GM12891 (cell line): ENCODE measurements at regions not wholly inside any gene's neighbourhood (a gene's known extent, or its start where the extent isn't known, plus 50 kb on each side); places are given as distances from the start of the nearest gene placed in this dataset.

Experiments used
- POLR2A ChIP-seq: IDR thresholded peaks from 2 replicates; pipeline ENCODE4 v1.6.1; 2011; ENCODE audit warnings: low read depth, low read length, control low read depth
- POLR2AphosphoS5 ChIP-seq: IDR thresholded peaks from 2 replicates; pipeline ENCODE4 v1.6.1; 2011; ENCODE audit warnings: low read depth, low read length, control low read depth
- POU2F2 ChIP-seq: IDR thresholded peaks from 2 replicates; pipeline ENCODE4 v1.6.1; 2011; ENCODE audit warnings: low read depth, mild to moderate bottlenecking, control low read depth, low read length, moderate library complexity

DNA sequence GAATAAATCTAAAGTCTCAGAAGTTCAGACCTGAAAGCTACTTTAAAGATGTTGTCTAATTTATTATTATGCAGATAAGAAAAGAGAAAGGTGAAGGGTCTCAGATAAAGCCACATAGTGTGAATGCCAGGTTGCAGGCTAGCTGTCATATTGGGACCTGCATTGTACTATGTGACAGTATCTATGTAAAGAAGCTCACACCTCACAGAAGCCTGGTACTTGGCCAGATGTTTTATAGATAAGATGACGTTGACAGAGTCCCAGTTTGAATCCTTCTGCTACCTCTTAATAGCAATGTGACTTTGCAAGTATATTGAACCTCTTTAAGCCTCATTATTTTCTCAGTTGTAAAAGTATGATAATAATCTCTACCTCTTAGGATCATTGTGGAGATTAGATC lies 227.0 kb downstream of the SPRY1 start:
- TF ChIP-seq POLR2AphosphoS5 (no peak), POLR2A (no peak), POU2F2 (no peak)
